Endothelial cell of umbilical vein (primary cell): ENCODE measurements at regions not wholly inside any gene's neighbourhood (a gene's known extent, or its start where the extent isn't known, plus 50 kb on each side); places are given as distances from the start of the nearest gene placed in this dataset.

ENCODE experiments used
- BruUV-seq: library from RNA; stranded (reverse); fragments of 400-500 nt; replicated peaks from 2 replicates; lab custom pipeline; 2021; lab: Mats Ljungman, UMichigan
- CTCF ChIA-PET: fragments of 300-600, 350-600 bp; sonication (Branson Sonifier 250); formaldehyde crosslinking; loops from one replicate; lab custom pipeline; 2021; ENCODE audit warnings: antibody characterized with exemption, inconsistent platforms; lab: Charles Lee
- POLR2A ChIA-PET: fragments of 300-600, 350-600 bp; sonication (Branson Sonifier 250); formaldehyde crosslinking; loops from one replicate; lab custom pipeline; 2021; ENCODE audit warnings: antibody characterized with exemption, inconsistent platforms; lab: Charles Lee
- DNase-seq: peaks from one replicate; pipeline ENCODE4 v3.0.0-alpha.2; 2011; ENCODE audit warnings: low read depth, low spot score
- FAIRE-seq: peaks from 2 replicates; lab custom pipeline; 2011; peaks lifted over from hg19 to GRCh38; lab: Jason Lieb, UNC
- H2AFZ ChIP-seq: 2 replicates; pipeline ENCODE4 v1.6.0; 2012; ENCODE audit warnings: low read depth, low read length, control low read depth, inconsistent platforms
- H3K27ac ChIP-seq: 2 replicates; pipeline ENCODE4 v1.5.1; 2011; ENCODE audit warnings: low read depth, mild to moderate bottlenecking, control low read depth, low read length, moderate library complexity; ENCODE audit not compliant: insufficient read depth
- H3K27me3 ChIP-seq, 2 experiments: 2 replicates each; pipeline versions ENCODE4 v1.6.0 to v1.6.1; 2011; ENCODE audit warnings: low read length in 2 of 2, mixed read lengths in 1 of 2; ENCODE audit not compliant: control insufficient read depth in 2 of 2, insufficient read depth in 2 of 2
- H3K36me3 ChIP-seq, 2 experiments: 2 replicates in 1 of 2; 3 replicates in 1 of 2; pipeline ENCODE4 v1.5.1; 2011; ENCODE audit warnings: low read length in 2 of 2, mild to moderate bottlenecking in 1 of 2, moderate library complexity in 1 of 2; ENCODE audit not compliant: control insufficient read depth in 2 of 2, insufficient read depth in 2 of 2; ENCODE audit errors: extremely low read depth in 1 of 2
- H3K4me1 ChIP-seq: 3 replicates; pipeline ENCODE4 v1.5.1; 2011; ENCODE audit warnings: mild to moderate bottlenecking, low read length; ENCODE audit not compliant: control insufficient read depth, insufficient read depth; ENCODE audit errors: extremely low read depth
- H3K4me2 ChIP-seq: 2 replicates; pipeline ENCODE4 v1.6.1; 2011; ENCODE audit warnings: low read length, control low read depth, mixed read lengths; ENCODE audit not compliant: insufficient read depth
- H3K4me3 ChIP-seq, 3 experiments: fragments of 200-600 bp in 1 of 3; sonication (generic), shearing (Covaris generic) in 1 of 3; replicated peaks in 1 of 3; 2 replicates each; pipeline ENCODE4 v1.5.1; 2011 to 2016; ENCODE audit warnings: control low read depth in 3 of 3, low read length in 3 of 3, mild to moderate bottlenecking in 2 of 3, inconsistent platforms in 1 of 3, low read depth in 1 of 3, moderate library complexity in 1 of 3; ENCODE audit not compliant: insufficient read depth in 1 of 3
- H3K79me2 ChIP-seq: 2 replicates; pipeline ENCODE4 v1.6.0; 2012; ENCODE audit warnings: low read length, inconsistent platforms; ENCODE audit not compliant: control insufficient read depth, insufficient read depth
- H3K9ac ChIP-seq: replicated peaks from 2 replicates; pipeline ENCODE3; 2011; ENCODE audit warnings: low read length, control low read depth; ENCODE audit not compliant: insufficient read depth; ENCODE audit errors: extremely low read depth
- H3K9me1 ChIP-seq: replicated peaks from 3 replicates; pipeline ENCODE4 v1.6.0; 2011; ENCODE audit warnings: mild to moderate bottlenecking, low read length; ENCODE audit not compliant: control insufficient read depth, insufficient read depth; ENCODE audit errors: extremely low read depth
- H3K9me3 ChIP-seq: replicated peaks from 2 replicates; pipeline ENCODE4 v1.5.1; 2012; ENCODE audit warnings: low read length, inconsistent platforms; ENCODE audit not compliant: control insufficient read depth, insufficient read depth
- H4K20me1 ChIP-seq: replicated peaks from 2 replicates; pipeline ENCODE3; 2011; ENCODE audit warnings: mild to moderate bottlenecking, low read length; ENCODE audit not compliant: control insufficient read depth, insufficient read depth; ENCODE audit errors: extremely low read depth
- EZH2 ChIP-seq: IDR thresholded peaks from 2 replicates; pipeline ENCODE4 v1.6.1; 2012; ENCODE audit warnings: borderline replicate concordance, low read depth, mild to moderate bottlenecking, moderate library complexity, low read length, inconsistent platforms; ENCODE audit not compliant: severe bottlenecking
- FOS ChIP-seq: IDR thresholded peaks from 2 replicates; pipeline ENCODE4 v1.6.1; 2011; ENCODE audit warnings: mild to moderate bottlenecking, low read length, moderate library complexity, borderline replicate concordance; ENCODE audit not compliant: insufficient read depth
- GATA2 ChIP-seq: IDR thresholded peaks from 2 replicates; pipeline ENCODE4 v1.7.0; 2011; ENCODE audit warnings: low read depth, mild to moderate bottlenecking, moderate library complexity, mixed read lengths, low read length; ENCODE audit not compliant: insufficient read length, insufficient read depth
- JUN ChIP-seq: IDR thresholded peaks from 2 replicates; pipeline ENCODE4 v1.6.1; 2011; ENCODE audit warnings: borderline replicate concordance, low read depth; ENCODE audit not compliant: insufficient read length, insufficient read depth
- MYC ChIP-seq: IDR thresholded peaks from one replicate; pipeline ENCODE4 v1.6.1; 2011; ENCODE audit warnings: mild to moderate bottlenecking, low read depth, low read length
- POLR2A ChIP-seq: IDR thresholded peaks from 2 replicates; pipeline ENCODE4 v1.6.1; 2012; ENCODE audit warnings: low read depth, mild to moderate bottlenecking, control low read depth, low read length
- POLR2AphosphoS5 ChIP-seq: IDR thresholded peaks from 2 replicates; pipeline ENCODE4 v1.6.1; 2012; ENCODE audit warnings: low read depth, mild to moderate bottlenecking, control low read depth, low read length, moderate library complexity; ENCODE audit not compliant: insufficient read depth
- dilution Hi-C: fragments of 300-500 bp; cut with MboI; formaldehyde crosslinking; loops from one replicate; pipeline ENCODE4 v1.15.0; 2019; ENCODE audit warnings: low sequenced_read_pairs; ENCODE audit not compliant: extremely low pct_ligation_motif_present
- intact Hi-C: fragments of 100-400 bp; cut with micrococcal nuclease; formaldehyde crosslinking; loops from one replicate; pipeline ENCODE4 v1.10.0; 2022
- TF ChIP-seq, protein P1 (sequence below): IDR thresholded peaks from 2 replicates; pipeline ENCODE4 v1.6.1; 2011; ENCODE audit not compliant: insufficient read depth, insufficient read length
- TF ChIP-seq, protein P2 (sequence below), 2 donors: IDR thresholded peaks; 1 replicate in 1 of 2; 2 replicates in 1 of 2; pipeline ENCODE4 v1.5.1; 2011; ENCODE audit warnings: low read length in 2 of 2, mild to moderate bottlenecking in 2 of 2, moderate library complexity in 2 of 2, control low read depth in 1 of 2, inconsistent platforms in 1 of 2, low read depth in 1 of 2; ENCODE audit not compliant: insufficient read depth in 1 of 2; ENCODE audit errors: extremely low read depth in 1 of 2

DNA sequence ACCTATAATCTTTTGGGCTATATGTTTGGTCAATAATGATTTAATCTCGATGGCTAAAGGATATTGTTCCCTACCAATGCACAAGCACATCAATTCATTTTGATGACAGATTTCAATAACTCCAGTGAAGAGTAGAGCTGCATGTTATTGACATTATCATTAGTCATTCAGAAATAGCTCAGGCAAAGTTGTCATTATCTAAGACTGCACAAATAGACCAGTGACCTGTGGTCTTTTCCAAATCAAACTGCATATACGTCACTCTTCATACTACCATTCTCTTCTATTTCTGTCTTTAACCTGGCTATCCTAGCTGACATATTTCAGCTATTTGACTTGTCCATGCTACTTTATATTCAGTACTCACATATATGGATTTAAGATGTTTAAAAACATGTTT, 1050.8 kb downstream of the C4orf33 start:
- dilution Hi-C loops = no loop called here
- no peaks in the 10 kb centered on the region for H3K79me2 ChIP-seq

More for the DNA sequence above, 1050.8 kb downstream of the C4orf33 start:
- Histone ChIP-seq H3K4me3 (no peak overlapping the region), H3K27me3 (no peaks in the 10 kb centered on the region), H3K36me3 (no peaks in the 10 kb centered on the region), H3K4me2 (no peak overlapping the region), H3K4me1 (no peaks in the 10 kb centered on the region), H2AFZ (no peak overlapping the region), H3K9me3 (no peaks in the 10 kb centered on the region), H3K27ac (no peak overlapping the region), H4K20me1 (no peaks in the 10 kb centered on the region), H3K9me1 (no peaks in the 10 kb centered on the region), H3K9ac (no peak overlapping the region)
- FAIRE-seq (no peak), DNase-seq (no peak)
- POLR2A ChIA-PET = no interaction called here
- TF ChIP-seq MYC (no peak), POLR2AphosphoS5 (no peak), EZH2 (no peak), JUN (no peak), GATA2 (no peak), FOS (no peak), POLR2A (no peak)
- TF ChIP-seq, protein P1, sequence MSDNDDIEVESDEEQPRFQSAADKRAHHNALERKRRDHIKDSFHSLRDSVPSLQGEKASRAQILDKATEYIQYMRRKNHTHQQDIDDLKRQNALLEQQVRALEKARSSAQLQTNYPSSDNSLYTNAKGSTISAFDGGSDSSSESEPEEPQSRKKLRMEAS = no peak
- TF ChIP-seq, protein P2, sequence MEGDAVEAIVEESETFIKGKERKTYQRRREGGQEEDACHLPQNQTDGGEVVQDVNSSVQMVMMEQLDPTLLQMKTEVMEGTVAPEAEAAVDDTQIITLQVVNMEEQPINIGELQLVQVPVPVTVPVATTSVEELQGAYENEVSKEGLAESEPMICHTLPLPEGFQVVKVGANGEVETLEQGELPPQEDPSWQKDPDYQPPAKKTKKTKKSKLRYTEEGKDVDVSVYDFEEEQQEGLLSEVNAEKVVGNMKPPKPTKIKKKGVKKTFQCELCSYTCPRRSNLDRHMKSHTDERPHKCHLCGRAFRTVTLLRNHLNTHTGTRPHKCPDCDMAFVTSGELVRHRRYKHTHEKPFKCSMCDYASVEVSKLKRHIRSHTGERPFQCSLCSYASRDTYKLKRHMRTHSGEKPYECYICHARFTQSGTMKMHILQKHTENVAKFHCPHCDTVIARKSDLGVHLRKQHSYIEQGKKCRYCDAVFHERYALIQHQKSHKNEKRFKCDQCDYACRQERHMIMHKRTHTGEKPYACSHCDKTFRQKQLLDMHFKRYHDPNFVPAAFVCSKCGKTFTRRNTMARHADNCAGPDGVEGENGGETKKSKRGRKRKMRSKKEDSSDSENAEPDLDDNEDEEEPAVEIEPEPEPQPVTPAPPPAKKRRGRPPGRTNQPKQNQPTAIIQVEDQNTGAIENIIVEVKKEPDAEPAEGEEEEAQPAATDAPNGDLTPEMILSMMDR (IDR thresholded peaks at IDR 0.05; ENCODE audit: extremely low read depth in 1 of 2, insufficient read depth in 1 of 2, low read depth in 1 of 2, low read length in 2 of 2) = no peak
- intact Hi-C loops = no loop called here
- CTCF ChIA-PET = no interaction called here
- BruUV-seq = no TSS peak
